ENCODE measurements at regions not wholly inside any gene's neighbourhood (a gene's known extent, or its start where the extent isn't known, plus 50 kb on each side); places are given as distances from the start of the nearest gene placed in this dataset.

- Histone ChIP-seq H3K9me3 (no peaks in the 10 kb centered on the region), H3K27ac (no peak overlapping the region), H3K4me1 (peaks cover 0 to 7% (median 0%) of the 10 kb centered on the region in 6 donors), H3K27me3 (replicated peaks in 1 of 7) (peaks cover 0 to 4% (median 0%) of the 10 kb centered on the region in 7 donors), H3K36me3 (no peaks in the 10 kb centered on the region), H3K4me3 (no peak overlapping the region)
- DNase-seq: no peak
- intact Hi-C loops (cut with DNase I; ENCODE audit: low total_unique reads): no loop called here
- TF ChIP-seq CTCF (IDR thresholded peaks at IDR 0.05 in 8 of 11, conservative IDR thresholded peaks at IDR 0.05 in 3 of 11) (no peak), POLR2AphosphoS5 (IDR thresholded peaks at IDR 0.05) (no peak), POLR2A (IDR thresholded peaks at IDR 0.05) (no peak)
- 78 to 95% (median 86%) methylated on average over 10 of the region's 10 CpGs for WGBS, 5 donors
These were observed 1313.6 kb downstream of the TBC1D22A start for GRCh38 chr22:48076008-48076407.

GRCh38 chr22:48075604-48076003 is 1313.2 kb downstream of the TBC1D22A start:
- TF ChIP-seq POLR2AphosphoS5 (IDR thresholded peaks at IDR 0.05): no peak
- TF ChIP-seq CTCF (IDR thresholded peaks at IDR 0.05 in 8 of 11, conservative IDR thresholded peaks at IDR 0.05 in 3 of 11): no peak
- no peak for TF ChIP-seq POLR2A (IDR thresholded peaks at IDR 0.05)
- WGBS, 5 donors: 90 to 94% (median 91%) methylated on average over 5 of the region's 5 CpGs
- no peaks in the 10 kb centered on the region for H3K36me3 ChIP-seq
- intact Hi-C loops (cut with DNase I; ENCODE audit: low total_unique reads): no loop called here
- no peaks in the 10 kb centered on the region for H3K9me3 ChIP-seq
- H3K27ac ChIP-seq: no peak overlapping the region
- peaks cover 0 to 7% (median 0%) of the 10 kb centered on the region in 6 donors for H3K4me1 ChIP-seq
- H3K4me3 ChIP-seq: no peak overlapping the region
- DNase-seq: no peak
- H3K27me3 ChIP-seq (replicated peaks in 1 of 7): peaks cover 0 to 4% (median 0%) of the 10 kb centered on the region in 7 donors

GRCh38 chr22:48072777-48073176 is 1310.3 kb downstream of the TBC1D22A start:
- DNase-seq: no peak
- H3K27me3 ChIP-seq (replicated peaks in 1 of 7): no peaks in the 10 kb centered on the region
- intact Hi-C loops (cut with DNase I; ENCODE audit: low total_unique reads): no loop called here
- H3K4me1 ChIP-seq: no peaks in the 10 kb centered on the region
- peaks cover 0 to 5% (median 0%) of the 10 kb centered on the region in 8 donors for H3K9me3 ChIP-seq
- TF ChIP-seq CTCF (IDR thresholded peaks at IDR 0.05 in 8 of 11, conservative IDR thresholded peaks at IDR 0.05 in 3 of 11) (no peak), POLR2A (IDR thresholded peaks at IDR 0.05) (no peak), POLR2AphosphoS5 (IDR thresholded peaks at IDR 0.05) (no peak)
- 66 to 76% (median 67%) methylated on average over 6 of the region's 6 CpGs for WGBS, 5 donors
- H3K4me3 ChIP-seq: no peak overlapping the region
- no peak overlapping the region for H3K27ac ChIP-seq
- no peaks in the 10 kb centered on the region for H3K36me3 ChIP-seq

GRCh38 chr22:48071828-48072227 is 1309.4 kb downstream of the TBC1D22A start:
- WGBS, 5 donors: 53 to 78% (median 64%) methylated on average over 7 of the region's 7 CpGs
- TF ChIP-seq POLR2A (IDR thresholded peaks at IDR 0.05): no peak
- no peak for TF ChIP-seq CTCF (IDR thresholded peaks at IDR 0.05 in 8 of 11, conservative IDR thresholded peaks at IDR 0.05 in 3 of 11)
- TF ChIP-seq POLR2AphosphoS5 (IDR thresholded peaks at IDR 0.05): no peak
- no peak for DNase-seq

More at GRCh38 chr22:48071828-48072227, 1309.4 kb downstream of the TBC1D22A start:
- Histone ChIP-seq H3K9me3 (peaks cover 0 to 5% (median 0%) of the 10 kb centered on the region in 8 donors), H3K27me3 (replicated peaks in 1 of 7) (no peaks in the 10 kb centered on the region), H3K36me3 (no peaks in the 10 kb centered on the region), H3K27ac (no peak overlapping the region), H3K4me1 (no peaks in the 10 kb centered on the region), H3K4me3 (no peak overlapping the region)
- intact Hi-C loops (cut with DNase I; ENCODE audit: low total_unique reads): no loop called here

Data from spleen (tissue), 11 donors.